SW480 (cell line): ENCODE measurements at regions not wholly inside any gene's neighbourhood (a gene's known extent, or its start where the extent isn't known, plus 50 kb on each side); places are given as distances from the start of the nearest gene placed in this dataset.
"Not testable (repeated sequence)": the region's sequence is repeated elsewhere in the genome, so short reads cannot be mapped to it uniquely, and the experiment has no call there.

Experiments
- DNase-seq: peaks from one replicate; pipeline ENCODE4 v3.0.0-alpha.2; 2016; ENCODE audit warnings: low spot score

- DNase-seq, result no peak
These were observed 735.8 kb downstream of the ZPLD1 start for GRCh38 chr3:103170651-103171050.

- DNase-seq, result no peak
These were observed 739.1 kb downstream of the ZPLD1 start for GRCh38 chr3:103173940-103174339.

- no peak for DNase-seq
These were observed 746.3 kb downstream of the ZPLD1 start for GRCh38 chr3:103181160-103181559.

GRCh38 chr3:103184772-103185171 is 750.0 kb downstream of the ZPLD1 start:
- DNase-seq, result no peak

GRCh38 chr3:103189941-103190340 is 755.1 kb downstream of the ZPLD1 start:
- no peak for DNase-seq

- DNase-seq, result no peak
These were observed 760.4 kb downstream of the ZPLD1 start for GRCh38 chr3:103195216-103195615.

GRCh38 chr3:103203441-103203840 is 768.6 kb downstream of the ZPLD1 start:
- DNase-seq, result no peak

- no peak for DNase-seq
These were observed 775.8 kb downstream of the ZPLD1 start for GRCh38 chr3:103210583-103210982.

GRCh38 chr3:103218146-103218545 is 783.3 kb downstream of the ZPLD1 start:
- DNase-seq, result no peak

- DNase-seq, result no peak
These were observed 784.0 kb downstream of the ZPLD1 start for GRCh38 chr3:103218793-103219192.

GRCh38 chr3:103227651-103228050 is 792.8 kb downstream of the ZPLD1 start:
- DNase-seq, result no peak

GRCh38 chr3:103247459-103247858 is 812.6 kb downstream of the ZPLD1 start:
- no peak for DNase-seq

- not testable (repeated sequence) for DNase-seq
These were observed 820.0 kb downstream of the ZPLD1 start for GRCh38 chr3:103254827-103255226.

- DNase-seq, result no peak
These were observed 834.5 kb downstream of the ZPLD1 start for GRCh38 chr3:103269287-103269686.

- DNase-seq, result no peak
These were observed 836.8 kb downstream of the ZPLD1 start for GRCh38 chr3:103271575-103271974.

GRCh38 chr3:103295974-103296570 is 861.3 kb downstream of the ZPLD1 start:
- DNase-seq, result peak; percentile 13

GRCh38 chr3:103297502-103297901 is 862.7 kb downstream of the ZPLD1 start:
- DNase-seq, result not testable (repeated sequence)

GRCh38 chr3:103306104-103306503 is 871.3 kb downstream of the ZPLD1 start:
- no peak for DNase-seq

- DNase-seq, result no peak
These were observed 874.1 kb downstream of the ZPLD1 start for GRCh38 chr3:103308921-103309320.

GRCh38 chr3:103319912-103320311 is 885.1 kb downstream of the ZPLD1 start:
- no peak for DNase-seq

- no peak for DNase-seq
These were observed 902.5 kb downstream of the ZPLD1 start for GRCh38 chr3:103337179-103337845.

GRCh38 chr3:103341078-103341606 is 906.3 kb downstream of the ZPLD1 start:
- DNase-seq, result no peak

- DNase-seq, result no peak
These were observed 907.5 kb downstream of the ZPLD1 start for GRCh38 chr3:103342205-103342731.
